WTC11 (cell line): ENCODE measurements at regions not wholly inside any gene's neighbourhood (a gene's known extent, or its start where the extent isn't known, plus 50 kb on each side); places are given as distances from the start of the nearest gene placed in this dataset.

ENCODE experiments used
- ATAC-seq: fragments of 200-7000 bp; cut with Tn5 transposase; 2 replicates; pipeline ENCODE4 v1.10.0; 2021; ENCODE audit warnings: mild to moderate bottlenecking, moderate library complexity
- CTCF ChIA-PET: fragments of 300-600 bp; sonication (Branson Sonifier 250); formaldehyde crosslinking; loops from one replicate; lab custom pipeline; 2021; ENCODE audit warnings: antibody characterized with exemption; lab: Charles Lee
- POLR2A ChIA-PET: fragments of 350-600 bp; sonication (Branson Sonifier 250); formaldehyde crosslinking; loops from one replicate; lab custom pipeline; 2021; ENCODE audit warnings: antibody characterized with exemption; lab: Charles Lee
- DNase-seq: peaks from one replicate; pipeline ENCODE4 v3.0.0; 2021; ENCODE audit warnings: low spot score
- H3K27ac Mint-ChIP-seq: 2 replicates; pipeline ENCODE4 v1.8.0; 2021; ENCODE audit warnings: mixed read lengths
- H3K27me3 Mint-ChIP-seq: 2 replicates; pipeline ENCODE4 v1.8.0; 2021; ENCODE audit warnings: low read depth, mild to moderate bottlenecking, moderate library complexity, mixed read lengths
- H3K36me3 Mint-ChIP-seq: 2 replicates; pipeline ENCODE4 v1.8.0; 2021; ENCODE audit warnings: mixed read lengths
- H3K4me1 Mint-ChIP-seq: 2 replicates; pipeline ENCODE4 v1.8.0; 2022; ENCODE audit warnings: mixed read lengths
- H3K4me3 Mint-ChIP-seq: 2 replicates; pipeline ENCODE4 v1.8.0; 2021; ENCODE audit warnings: mild to moderate bottlenecking, moderate library complexity, mixed read lengths
- H3K9me3 Mint-ChIP-seq: 2 replicates; pipeline ENCODE4 v1.8.0; 2021; ENCODE audit warnings: mixed read lengths
- CREM ChIP-seq: sonication (generic); formaldehyde crosslinking; IDR thresholded peaks from 2 replicates; pipeline ENCODE4 v1.8.1; 2022; ENCODE audit warnings: mild to moderate bottlenecking, missing genetic modification reagents, moderate library complexity
- EMX1 ChIP-seq: fragments of 250-450 bp; sonication (Bioruptor Pico); IDR thresholded peaks from 2 replicates; pipeline ENCODE4 v1.8.0; 2021; ENCODE audit warnings: mild to moderate bottlenecking
- GRHL2 ChIP-seq: fragments of 250-450 bp; sonication (Bioruptor Pico); IDR thresholded peaks from 2 replicates; pipeline ENCODE4 v1.8.0; 2022; ENCODE audit warnings: mild to moderate bottlenecking, moderate library complexity; ENCODE audit not compliant: insufficient replicate concordance, severe bottlenecking
- NFYB ChIP-seq: sonication (generic); formaldehyde crosslinking; conservative IDR thresholded peaks from 2 replicates; pipeline ENCODE4 v1.8.0; 2022; ENCODE audit warnings: low read depth, missing genetic modification reagents
- NR1H2 ChIP-seq: sonication (generic); formaldehyde crosslinking; IDR thresholded peaks from 2 replicates; pipeline ENCODE4 v1.9.0; 2021; ENCODE audit warnings: mild to moderate bottlenecking, moderate library complexity, missing genetic modification reagents
- NR3C1 ChIP-seq: sonication (generic); formaldehyde crosslinking; conservative IDR thresholded peaks from 2 replicates; pipeline ENCODE4 v1.8.1; 2023; ENCODE audit warnings: low read depth, mild to moderate bottlenecking, missing genetic modification reagents
- RELA ChIP-seq: sonication (generic); formaldehyde crosslinking; IDR thresholded peaks from 2 replicates; pipeline ENCODE4 v1.8.1; 2022; ENCODE audit warnings: missing genetic modification reagents, mild to moderate bottlenecking, borderline replicate concordance
- SMAD3 ChIP-seq: sonication (generic); formaldehyde crosslinking; IDR thresholded peaks from 2 replicates; pipeline ENCODE4 v1.8.0; 2022; ENCODE audit warnings: missing genetic modification reagents, mild to moderate bottlenecking, borderline replicate concordance
- TP53 ChIP-seq: sonication (generic); formaldehyde crosslinking; IDR thresholded peaks from 2 replicates; pipeline ENCODE4 v1.8.1; 2023; ENCODE audit warnings: mild to moderate bottlenecking, missing genetic modification reagents
- ZNF138 ChIP-seq: sonication (generic); formaldehyde crosslinking; conservative IDR thresholded peaks from 2 replicates; pipeline ENCODE4 v1.8.1; 2022; ENCODE audit warnings: mild to moderate bottlenecking, moderate library complexity, missing genetic modification reagents
- ZNF396 ChIP-seq: fragments of 250-450 bp; sonication (Bioruptor Pico); IDR thresholded peaks from 2 replicates; pipeline ENCODE4 v1.8.0; 2021; ENCODE audit warnings: mild to moderate bottlenecking, moderate library complexity, borderline replicate concordance
- ZNF671 ChIP-seq: fragments of 250-450 bp; sonication (Bioruptor Pico); IDR thresholded peaks from 2 replicates; pipeline ENCODE4 v1.8.0; 2021; ENCODE audit warnings: mild to moderate bottlenecking
- TF ChIP-seq, protein P1 (sequence below): sonication (generic); formaldehyde crosslinking; IDR thresholded peaks from 2 replicates; pipeline ENCODE4 v1.8.1; 2023; ENCODE audit warnings: mild to moderate bottlenecking, missing genetic modification reagents
- TF ChIP-seq, protein P2 (sequence below): sonication (generic); formaldehyde crosslinking; IDR thresholded peaks from 2 replicates; pipeline ENCODE4 v1.8.0; 2022; ENCODE audit warnings: mild to moderate bottlenecking, missing genetic modification reagents
- TF ChIP-seq, protein P3 (sequence below): sonication (generic); formaldehyde crosslinking; IDR thresholded peaks from 2 replicates; pipeline ENCODE4 v1.8.0; 2022; ENCODE audit warnings: mild to moderate bottlenecking, missing genetic modification reagents
- TF ChIP-seq, protein P4 (sequence below): sonication (generic); formaldehyde crosslinking; IDR thresholded peaks from 2 replicates; pipeline ENCODE4 v1.8.1; 2022; ENCODE audit warnings: low read depth, mild to moderate bottlenecking, moderate library complexity, missing genetic modification reagents, borderline replicate concordance
- TF ChIP-seq, protein P5 (sequence below): sonication (generic); formaldehyde crosslinking; IDR thresholded peaks from 2 replicates; pipeline ENCODE4 v1.8.1; 2022; ENCODE audit warnings: missing genetic modification reagents, borderline replicate concordance
- TF ChIP-seq, protein P6 (sequence below): fragments of 250-450 bp; sonication (Bioruptor Pico); conservative IDR thresholded peaks from 2 replicates; pipeline ENCODE4 v1.9.0; 2021; ENCODE audit warnings: mild to moderate bottlenecking
- TF ChIP-seq, protein P7 (sequence below): fragments of 250-450 bp; sonication (Bioruptor Pico); IDR thresholded peaks from 2 replicates; pipeline ENCODE4 v2.1.2; 2022; ENCODE audit warnings: mild to moderate bottlenecking, moderate library complexity

DNA sequence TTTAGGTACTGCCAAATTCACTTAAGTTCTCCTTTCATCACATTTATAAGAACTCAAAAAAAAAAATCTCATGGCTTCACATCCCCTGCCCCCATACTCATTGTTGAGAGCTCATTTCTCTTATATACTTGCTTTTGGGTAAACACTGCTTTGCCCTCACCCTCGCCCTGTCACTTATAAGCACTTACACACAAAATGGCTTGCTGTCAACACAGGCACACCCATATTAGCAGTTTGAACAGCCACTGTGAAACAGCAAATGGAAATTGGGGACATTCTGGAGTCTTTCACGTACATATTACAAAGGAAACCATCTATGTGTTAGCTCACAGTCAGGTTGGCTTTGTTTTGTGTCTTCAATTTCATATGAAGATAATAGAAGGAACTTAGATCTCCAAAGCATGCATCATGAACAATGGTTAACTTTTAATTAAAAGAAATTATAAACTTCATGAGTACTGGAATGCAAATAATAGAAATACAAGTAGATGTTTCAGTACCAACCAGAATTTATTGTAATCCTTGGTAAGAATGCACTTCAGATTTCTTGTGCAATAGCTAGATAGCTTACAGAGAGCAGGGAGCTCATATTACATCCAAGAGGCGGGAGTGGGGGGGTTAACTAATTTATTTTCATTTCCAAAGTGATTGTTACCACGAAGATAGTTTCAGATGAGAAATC is 272.2 kb downstream of the ALG10B start (continued):
- TF ChIP-seq, protein P1, sequence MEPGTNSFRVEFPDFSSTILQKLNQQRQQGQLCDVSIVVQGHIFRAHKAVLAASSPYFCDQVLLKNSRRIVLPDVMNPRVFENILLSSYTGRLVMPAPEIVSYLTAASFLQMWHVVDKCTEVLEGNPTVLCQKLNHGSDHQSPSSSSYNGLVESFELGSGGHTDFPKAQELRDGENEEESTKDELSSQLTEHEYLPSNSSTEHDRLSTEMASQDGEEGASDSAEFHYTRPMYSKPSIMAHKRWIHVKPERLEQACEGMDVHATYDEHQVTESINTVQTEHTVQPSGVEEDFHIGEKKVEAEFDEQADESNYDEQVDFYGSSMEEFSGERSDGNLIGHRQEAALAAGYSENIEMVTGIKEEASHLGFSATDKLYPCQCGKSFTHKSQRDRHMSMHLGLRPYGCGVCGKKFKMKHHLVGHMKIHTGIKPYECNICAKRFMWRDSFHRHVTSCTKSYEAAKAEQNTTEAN (CRISPR knock-in tag): no peak

DNA sequence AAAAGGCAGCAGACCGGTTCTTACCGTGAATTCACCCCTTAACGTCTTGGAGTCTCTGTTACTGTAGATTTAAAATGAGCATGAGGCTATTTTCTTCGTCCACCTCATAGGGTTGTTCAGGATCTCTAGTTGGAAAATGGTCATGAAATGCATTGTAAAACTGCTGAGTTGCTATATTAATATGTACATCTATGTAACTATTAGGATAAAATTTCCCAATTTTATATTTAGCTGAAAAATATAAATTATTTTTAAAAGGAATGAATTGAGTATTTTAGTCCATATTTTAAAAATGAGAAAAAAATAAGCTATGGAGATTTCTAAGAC is 272.7 kb downstream of the ALG10B start:
- Mint-ChIP-seq H3K27me3 (no peaks in the 10 kb centered on the region), H3K4me3 (no peak overlapping the region), H3K4me1 (0 out of 2 replicates have a peak, but pooled peaks cover 4% of the 10 kb centered on the region), H3K9me3 (peaks cover 4% of the 10 kb centered on the region; the same call in 1 of the 2 replicates), H3K36me3 (no peaks in the 10 kb centered on the region)
- ATAC-seq: no peak
- POLR2A ChIA-PET: no interaction called here
- no peak for TF ChIP-seq GRHL2 (CRISPR knock-in tag)
- TF ChIP-seq SMAD3 (CRISPR knock-in tag): no peak
- TF ChIP-seq ZNF138 (CRISPR knock-in tag): no peak
- TF ChIP-seq, protein P2, sequence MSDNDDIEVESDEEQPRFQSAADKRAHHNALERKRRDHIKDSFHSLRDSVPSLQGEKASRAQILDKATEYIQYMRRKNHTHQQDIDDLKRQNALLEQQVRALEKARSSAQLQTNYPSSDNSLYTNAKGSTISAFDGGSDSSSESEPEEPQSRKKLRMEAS: no peak
- TF ChIP-seq, protein P3, sequence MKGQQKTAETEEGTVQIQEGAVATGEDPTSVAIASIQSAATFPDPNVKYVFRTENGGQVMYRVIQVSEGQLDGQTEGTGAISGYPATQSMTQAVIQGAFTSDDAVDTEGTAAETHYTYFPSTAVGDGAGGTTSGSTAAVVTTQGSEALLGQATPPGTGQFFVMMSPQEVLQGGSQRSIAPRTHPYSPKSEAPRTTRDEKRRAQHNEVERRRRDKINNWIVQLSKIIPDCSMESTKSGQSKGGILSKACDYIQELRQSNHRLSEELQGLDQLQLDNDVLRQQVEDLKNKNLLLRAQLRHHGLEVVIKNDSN (CRISPR knock-in tag): no peak
- no peak for TF ChIP-seq NR1H2 (CRISPR knock-in tag)
- TF ChIP-seq, protein P4, sequence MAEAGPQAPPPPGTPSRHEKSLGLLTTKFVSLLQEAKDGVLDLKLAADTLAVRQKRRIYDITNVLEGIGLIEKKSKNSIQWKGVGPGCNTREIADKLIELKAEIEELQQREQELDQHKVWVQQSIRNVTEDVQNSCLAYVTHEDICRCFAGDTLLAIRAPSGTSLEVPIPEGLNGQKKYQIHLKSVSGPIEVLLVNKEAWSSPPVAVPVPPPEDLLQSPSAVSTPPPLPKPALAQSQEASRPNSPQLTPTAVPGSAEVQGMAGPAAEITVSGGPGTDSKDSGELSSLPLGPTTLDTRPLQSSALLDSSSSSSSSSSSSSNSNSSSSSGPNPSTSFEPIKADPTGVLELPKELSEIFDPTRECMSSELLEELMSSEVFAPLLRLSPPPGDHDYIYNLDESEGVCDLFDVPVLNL (CRISPR knock-in tag): no peak
- TF ChIP-seq, protein P5, sequence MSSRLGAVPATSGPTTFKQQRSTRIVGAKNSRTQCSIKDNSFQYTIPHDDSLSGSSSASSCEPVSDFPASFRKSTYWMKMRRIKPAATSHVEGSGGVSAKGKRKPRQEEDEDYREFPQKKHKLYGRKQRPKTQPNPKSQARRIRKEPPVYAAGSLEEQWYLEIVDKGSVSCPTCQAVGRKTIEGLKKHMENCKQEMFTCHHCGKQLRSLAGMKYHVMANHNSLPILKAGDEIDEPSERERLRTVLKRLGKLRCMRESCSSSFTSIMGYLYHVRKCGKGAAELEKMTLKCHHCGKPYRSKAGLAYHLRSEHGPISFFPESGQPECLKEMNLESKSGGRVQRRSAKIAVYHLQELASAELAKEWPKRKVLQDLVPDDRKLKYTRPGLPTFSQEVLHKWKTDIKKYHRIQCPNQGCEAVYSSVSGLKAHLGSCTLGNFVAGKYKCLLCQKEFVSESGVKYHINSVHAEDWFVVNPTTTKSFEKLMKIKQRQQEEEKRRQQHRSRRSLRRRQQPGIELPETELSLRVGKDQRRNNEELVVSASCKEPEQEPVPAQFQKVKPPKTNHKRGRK (CRISPR knock-in tag): no peak
- no peak for TF ChIP-seq ZNF396 (CRISPR knock-in tag)
- TF ChIP-seq CREM (CRISPR knock-in tag): no peak
- no peak for TF ChIP-seq EMX1
- no peak for TF ChIP-seq RELA (CRISPR knock-in tag)
- no peak for TF ChIP-seq NFYB (CRISPR knock-in tag)
- TF ChIP-seq, protein P6, sequence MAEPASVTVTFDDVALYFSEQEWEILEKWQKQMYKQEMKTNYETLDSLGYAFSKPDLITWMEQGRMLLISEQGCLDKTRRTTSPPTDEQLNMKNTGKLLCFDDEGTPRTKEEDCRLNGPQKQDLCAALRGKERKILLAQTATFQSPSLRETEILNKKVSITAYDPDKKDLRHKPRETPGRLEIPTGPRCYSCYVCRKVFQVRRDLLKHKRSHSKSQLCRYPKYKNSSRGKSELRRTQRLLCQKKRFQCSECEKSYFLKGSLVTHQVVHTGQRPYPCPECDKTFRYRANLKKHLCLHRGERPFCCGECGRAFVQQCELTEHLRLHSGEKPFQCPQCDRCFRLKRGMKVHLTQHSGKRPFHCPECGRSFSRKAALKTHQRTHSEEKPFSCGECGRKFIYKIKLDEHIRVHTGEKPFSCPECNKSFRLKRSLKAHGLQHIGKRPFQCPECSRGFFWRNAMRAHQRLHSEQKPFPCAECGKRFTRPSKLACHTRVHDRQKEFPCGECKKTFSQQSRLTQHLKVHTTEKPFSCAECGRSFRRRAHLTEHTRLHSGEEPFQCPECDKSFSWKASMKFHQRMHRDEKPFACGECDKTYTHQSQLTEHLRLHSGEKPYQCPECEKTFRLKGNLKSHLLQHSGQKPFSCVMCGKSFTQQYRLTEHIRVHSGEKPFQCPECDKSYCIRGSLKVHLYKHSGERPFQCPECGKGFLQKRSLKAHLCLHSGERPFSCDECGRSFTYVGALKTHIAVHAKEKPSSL: no peak
- no peak for TF ChIP-seq ZNF671 (CRISPR knock-in tag)
- no peak for TF ChIP-seq TP53
- no peak for TF ChIP-seq NR3C1 (CRISPR knock-in tag)
- TF ChIP-seq, protein P7, sequence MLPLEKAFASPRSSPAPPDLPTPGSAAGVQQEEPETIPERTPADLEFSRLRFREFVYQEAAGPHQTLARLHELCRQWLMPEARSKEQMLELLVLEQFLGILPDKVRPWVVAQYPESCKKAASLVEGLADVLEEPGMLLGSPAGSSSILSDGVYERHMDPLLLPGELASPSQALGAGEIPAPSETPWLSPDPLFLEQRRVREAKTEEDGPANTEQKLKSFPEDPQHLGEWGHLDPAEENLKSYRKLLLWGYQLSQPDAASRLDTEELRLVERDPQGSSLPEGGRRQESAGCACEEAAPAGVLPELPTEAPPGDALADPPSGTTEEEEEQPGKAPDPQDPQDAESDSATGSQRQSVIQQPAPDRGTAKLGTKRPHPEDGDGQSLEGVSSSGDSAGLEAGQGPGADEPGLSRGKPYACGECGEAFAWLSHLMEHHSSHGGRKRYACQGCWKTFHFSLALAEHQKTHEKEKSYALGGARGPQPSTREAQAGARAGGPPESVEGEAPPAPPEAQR (CRISPR knock-in tag): no peak
- TF ChIP-seq, all 79 proteins: peak for 0
- H3K27ac Mint-ChIP-seq: no peak overlapping the region
- CTCF ChIA-PET: no interaction called here
- no peak for DNase-seq
